NCI-H1436 treated with DMSO at 0.1 percent for 48 hours (cell line): ENCODE measurements at regions not wholly inside any gene's neighbourhood (a gene's known extent, or its start where the extent isn't known, plus 50 kb on each side); places are given as distances from the start of the nearest gene placed in this dataset.
"Not testable (repeated sequence)": the region's sequence is repeated elsewhere in the genome, so short reads cannot be mapped to it uniquely, and the experiment has no call there.

Experiments used
- DNase-seq: peaks from one replicate; lab custom pipeline; 2025; lab: John Stamatoyannopoulos, UW

DNA sequence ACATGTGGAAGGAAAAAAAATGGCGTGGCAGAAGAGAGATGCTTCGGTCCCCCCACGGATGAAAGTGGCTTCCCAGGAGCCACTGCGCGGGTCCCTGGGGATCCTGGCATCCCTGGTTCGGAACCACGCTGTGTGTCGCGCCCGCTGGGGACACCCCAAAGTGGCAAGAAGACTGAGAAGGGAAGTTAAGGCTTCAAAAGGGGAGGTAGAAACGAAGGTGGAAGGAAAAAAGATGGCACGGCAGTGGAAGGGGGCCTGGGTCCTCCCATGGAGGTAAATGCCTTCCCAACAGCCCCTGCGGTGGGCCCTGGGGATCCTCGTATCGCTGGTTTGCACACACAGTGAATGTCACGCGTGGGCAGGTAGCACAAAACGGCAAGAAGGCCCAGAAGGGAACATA, 281.7 kb downstream of the ALG10 start:
- no peak for DNase-seq

DNA sequence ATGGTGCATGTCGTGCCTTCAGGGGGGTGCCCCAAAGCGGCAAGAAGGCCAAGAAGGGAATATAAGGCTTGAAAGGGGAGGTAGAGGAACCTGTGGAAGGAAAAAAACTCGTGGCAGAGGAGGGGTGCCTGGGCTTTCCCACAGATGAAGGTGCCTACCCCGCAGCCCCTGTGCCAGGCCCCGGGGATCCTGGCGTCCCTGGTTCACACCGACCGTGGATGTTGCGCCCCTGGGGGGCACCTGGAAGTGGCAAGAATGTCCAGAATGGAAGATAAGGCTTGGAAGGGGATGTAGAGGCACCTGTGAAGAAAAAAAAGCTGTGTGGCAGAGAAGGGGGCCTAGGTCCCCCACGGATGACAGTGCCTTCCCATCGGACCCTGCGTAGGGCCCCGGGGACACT, 282.2 kb downstream of the ALG10 start:
- no peak for DNase-seq

GRCh38 chr12:34305176-34305575, 282.9 kb downstream of the ALG10 start:
- no peak for DNase-seq

- DNase-seq = no peak
These were observed 284.0 kb downstream of the ALG10 start for GRCh38 chr12:34306133-34306830.

- DNase-seq = not testable (repeated sequence)
These were observed 287.8 kb downstream of the ALG10 start for GRCh38 chr12:34309806-34310804.

- no peak for DNase-seq
These were observed 289.0 kb downstream of the ALG10 start for GRCh38 chr12:34311337-34311736.

DNA sequence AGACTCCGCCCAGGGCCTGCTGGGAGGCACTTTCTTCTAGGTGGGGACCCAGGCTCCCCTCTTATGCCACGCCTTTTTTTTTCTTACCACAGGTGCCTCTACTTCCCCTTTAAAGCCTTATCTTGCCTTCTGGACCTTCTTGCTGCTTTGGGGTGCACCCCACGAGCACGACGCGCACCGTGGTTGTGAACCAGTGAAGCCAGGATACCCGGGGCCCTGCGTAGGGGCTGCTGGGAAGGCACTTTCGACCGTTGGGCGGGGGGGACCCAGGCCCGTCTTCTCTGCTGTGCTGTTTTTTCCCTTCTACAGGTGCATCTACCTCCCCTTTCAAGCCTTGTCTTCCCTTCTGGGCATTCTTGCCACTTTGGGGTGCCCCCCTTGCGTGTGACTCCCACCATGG, 305.4 kb downstream of the ALG10 start:
- DNase-seq = no peak

DNA sequence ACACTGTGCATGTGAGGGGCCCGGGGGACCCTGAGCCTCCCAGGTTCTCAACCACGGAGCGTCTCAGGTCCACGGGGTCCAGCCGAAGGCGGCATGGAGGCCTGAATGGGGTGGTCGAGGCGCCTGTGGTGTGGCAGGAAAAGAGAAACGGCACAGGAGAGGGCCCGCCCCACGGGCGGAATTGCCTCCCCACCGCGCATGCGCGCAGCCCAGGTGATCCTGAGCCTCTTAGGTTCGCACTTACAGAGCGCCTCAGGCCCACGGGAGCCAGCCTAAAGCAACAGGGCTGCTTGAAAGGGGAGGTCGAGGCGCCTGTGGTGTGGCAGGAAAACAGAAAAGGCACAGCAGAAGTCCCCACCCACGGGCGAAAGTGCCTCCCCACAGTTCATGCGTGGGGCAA, 311.0 kb downstream of the ALG10 start:
- DNase-seq = no peak

GRCh38 chr12:34334538-34334937, 312.2 kb downstream of the ALG10 start:
- DNase-seq = no peak

DNA sequence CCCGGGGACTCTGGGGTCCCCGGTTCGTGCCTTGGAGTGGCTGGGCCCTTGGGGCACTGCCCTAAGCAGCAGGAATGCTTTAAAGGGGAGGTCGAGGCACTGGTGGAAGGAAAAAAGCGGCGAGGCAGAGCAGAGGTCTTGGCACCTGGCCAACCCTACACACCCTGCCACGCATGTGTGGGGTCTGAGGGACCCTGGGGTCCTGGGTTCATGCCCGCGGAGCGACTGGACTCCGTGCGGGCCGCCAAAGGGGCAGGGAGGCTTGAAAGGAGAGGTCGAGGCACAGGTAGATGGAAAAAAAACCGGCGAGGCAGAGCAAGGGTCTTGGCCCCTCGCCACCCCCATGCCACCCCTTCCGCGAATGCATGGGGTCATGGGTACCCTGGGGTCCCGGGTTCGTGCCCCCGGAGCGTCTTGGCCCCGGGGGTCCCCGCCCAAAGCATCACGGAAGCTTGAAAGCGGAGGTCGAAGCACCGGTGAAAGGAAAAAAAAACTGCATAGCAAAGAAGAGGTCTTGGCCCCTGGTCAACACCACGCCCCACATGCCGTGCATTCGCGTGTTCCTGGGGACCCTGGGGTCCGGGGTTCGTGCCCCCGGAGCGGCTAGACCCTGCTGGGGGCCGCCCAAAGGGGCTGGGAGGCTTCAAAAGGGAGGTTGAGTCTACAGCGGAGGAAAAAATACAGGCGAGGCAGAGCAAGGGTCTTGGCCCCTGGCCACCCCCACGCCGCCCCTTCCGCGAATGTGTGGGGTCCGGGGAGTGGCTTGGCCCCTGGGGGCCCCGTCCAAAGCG, 312.9 kb downstream of the ALG10 start:
- no peak for DNase-seq

GRCh38 chr12:34335819-34336262, 313.5 kb downstream of the ALG10 start:
- no peak for DNase-seq

- no peak for DNase-seq
These were observed 314.5 kb downstream of the ALG10 start for GRCh38 chr12:34336619-34337465.

DNA sequence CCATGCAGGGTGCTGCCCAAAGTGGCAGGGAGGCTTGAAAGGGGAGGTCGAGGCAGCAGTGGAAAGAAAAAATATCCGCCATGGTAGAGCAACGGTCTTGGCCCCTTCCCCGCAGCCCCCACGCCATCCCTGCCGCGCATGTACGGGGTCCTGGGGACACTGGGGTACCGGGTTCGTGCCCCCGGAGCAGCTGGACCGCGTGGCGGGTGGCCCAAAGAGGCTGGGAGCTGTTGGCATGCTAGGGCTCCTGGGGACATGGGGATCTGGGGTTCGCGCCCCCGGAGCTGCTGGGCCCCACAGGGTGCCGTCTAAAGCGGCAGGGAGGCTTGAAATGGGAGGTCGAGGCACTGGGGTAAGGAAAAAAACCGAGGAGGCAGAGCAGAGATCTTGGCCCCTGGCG, 316.5 kb downstream of the ALG10 start:
- DNase-seq = no peak

GRCh38 chr12:34339922-34340321, 317.6 kb downstream of the ALG10 start:
- DNase-seq = no peak

DNA sequence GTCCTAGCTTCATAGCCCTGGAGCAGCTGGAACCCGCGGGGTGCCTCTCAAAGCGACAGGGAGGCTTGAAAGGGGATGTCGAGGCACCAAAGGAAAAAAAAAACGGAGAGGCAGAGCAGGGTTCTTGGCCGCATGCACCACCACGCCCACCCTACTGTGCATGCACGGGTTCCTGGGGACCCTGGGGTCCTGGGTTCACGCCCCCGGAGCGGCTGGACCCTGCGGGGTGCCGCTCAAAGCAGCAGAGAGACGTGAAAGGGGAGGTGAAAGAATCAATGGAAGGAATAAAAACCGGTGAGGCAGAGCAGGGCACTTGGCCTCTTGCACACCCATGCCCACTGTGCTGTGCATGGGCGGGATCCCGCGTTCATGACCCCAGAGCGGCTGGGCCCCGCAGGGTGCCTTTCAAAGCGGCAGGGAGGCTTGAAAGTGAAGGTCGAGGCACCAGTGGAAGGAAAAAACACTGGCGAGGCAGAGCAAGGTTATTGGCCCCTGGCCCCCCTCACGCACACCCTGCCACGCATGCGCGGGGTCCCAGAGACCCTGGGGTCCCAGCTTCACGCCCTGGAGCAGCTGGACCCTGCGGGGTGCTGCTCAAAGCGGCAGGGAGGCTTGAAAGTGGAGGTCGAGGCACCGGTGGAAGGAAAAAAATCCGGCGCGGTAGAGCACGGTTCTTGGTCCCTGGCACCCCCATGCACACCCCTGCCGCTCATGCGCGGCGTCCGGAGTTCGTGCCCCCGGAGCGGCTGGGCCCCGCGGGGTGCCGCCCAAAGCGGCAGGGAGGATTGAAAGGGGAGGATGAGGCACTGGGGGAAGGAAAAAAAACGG, 318.5 kb downstream of the ALG10 start:
- DNase-seq = no peak

DNA sequence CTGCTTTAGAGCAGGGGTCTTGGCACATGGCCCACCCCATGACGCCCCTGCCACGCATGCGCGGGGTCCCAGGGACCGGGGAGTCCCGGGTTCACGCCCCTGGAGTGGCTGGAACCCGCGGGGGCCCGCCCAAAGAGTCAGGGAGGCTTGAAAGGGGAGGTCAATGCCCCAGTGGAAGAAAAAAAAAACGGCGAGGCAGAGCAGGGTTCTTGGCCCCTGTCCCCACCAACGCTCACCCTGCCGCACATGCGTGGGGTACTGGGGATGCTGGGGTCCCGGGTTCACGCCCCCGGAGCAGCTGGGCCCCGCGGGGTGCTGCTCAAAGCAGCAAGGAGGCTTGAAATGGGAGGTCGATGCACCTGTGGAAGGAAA, 319.1 kb downstream of the ALG10 start:
- DNase-seq = no peak

GRCh38 chr12:34342048-34342447, 319.8 kb downstream of the ALG10 start:
- DNase-seq = no peak

GRCh38 chr12:34343345-34343744, 321.0 kb downstream of the ALG10 start:
- no peak for DNase-seq

DNA sequence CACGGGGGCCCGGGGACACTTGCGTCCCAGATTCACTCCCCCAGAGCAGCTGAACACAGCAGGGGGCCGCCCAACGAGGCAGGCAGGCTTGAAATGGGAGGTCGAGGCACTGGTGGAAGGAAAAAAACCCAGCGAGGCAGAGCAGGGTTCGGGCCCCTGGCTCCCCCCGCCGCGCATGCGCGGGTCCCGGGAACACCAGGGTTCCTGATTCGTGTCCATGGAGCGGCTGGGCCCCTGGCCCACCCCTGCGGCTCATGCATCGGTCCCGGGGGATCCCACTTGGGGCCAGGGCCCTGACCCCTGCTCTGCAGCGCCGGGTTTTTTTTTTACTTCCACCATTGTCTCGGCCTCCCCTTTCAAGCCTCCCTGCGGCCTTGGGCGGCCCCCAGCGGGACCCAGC, 321.5 kb downstream of the ALG10 start:
- no peak for DNase-seq

DNA sequence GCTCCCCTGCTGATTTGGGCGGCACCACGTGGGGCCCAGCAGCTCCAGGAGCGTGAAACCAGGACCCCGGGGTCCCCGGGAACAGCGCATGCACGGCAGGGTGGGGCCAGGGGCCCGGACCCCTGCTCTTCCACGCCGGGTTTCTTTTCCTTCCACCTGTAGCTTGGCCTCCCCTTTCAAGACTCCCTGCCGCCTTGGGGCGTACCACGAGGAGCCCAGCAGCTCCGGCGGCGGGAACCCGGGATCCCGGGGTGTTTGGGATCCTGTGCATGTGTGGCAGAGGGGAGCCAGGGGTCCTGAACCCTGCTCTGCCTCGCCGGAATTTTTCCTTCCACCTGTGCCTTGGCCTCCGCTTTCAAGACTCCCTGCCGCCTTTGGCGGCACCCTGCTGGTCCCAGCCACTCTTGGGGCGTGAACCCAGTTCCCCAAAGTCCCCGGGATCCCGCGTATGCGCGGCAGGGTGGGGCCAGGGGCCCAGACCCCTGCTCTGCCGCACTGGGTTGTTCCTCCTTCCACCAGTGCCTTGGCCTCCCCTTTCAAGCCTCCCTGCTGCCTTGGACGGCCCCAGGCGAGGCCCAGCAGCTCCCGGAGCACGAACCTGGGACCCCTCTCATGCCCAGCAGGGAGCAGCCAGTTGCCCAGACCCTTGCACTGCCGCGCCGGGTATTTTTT, 322.7 kb downstream of the ALG10 start:
- DNase-seq = no peak
